Keratinocyte (primary cell): ENCODE measurements at regions not wholly inside any gene's neighbourhood (a gene's known extent, or its start where the extent isn't known, plus 50 kb on each side); places are given as distances from the start of the nearest gene placed in this dataset.

ENCODE experiments used
- EZH2 ChIP-seq: IDR thresholded peaks from one replicate; pipeline ENCODE4 v1.6.1; 2012; ENCODE audit warnings: inconsistent platforms, mild to moderate bottlenecking, low read length, moderate library complexity
- TF ChIP-seq, protein P1 (sequence below), 3 experiments: IDR thresholded peaks in 1 of 3; conservative IDR thresholded peaks in 1 of 3; optimal IDR thresholded peaks in 1 of 3; 2 replicates in 2 of 3; 3 replicates in 1 of 3; pipeline versions ENCODE3 to v1.5.1; 2011; ENCODE audit warnings: low read length in 3 of 3, mild to moderate bottlenecking in 3 of 3, moderate library complexity in 2 of 3, control low read depth in 1 of 3, inconsistent platforms in 1 of 3; ENCODE audit not compliant: insufficient read depth in 2 of 3; ENCODE audit errors: extremely low read depth in 1 of 3

DNA sequence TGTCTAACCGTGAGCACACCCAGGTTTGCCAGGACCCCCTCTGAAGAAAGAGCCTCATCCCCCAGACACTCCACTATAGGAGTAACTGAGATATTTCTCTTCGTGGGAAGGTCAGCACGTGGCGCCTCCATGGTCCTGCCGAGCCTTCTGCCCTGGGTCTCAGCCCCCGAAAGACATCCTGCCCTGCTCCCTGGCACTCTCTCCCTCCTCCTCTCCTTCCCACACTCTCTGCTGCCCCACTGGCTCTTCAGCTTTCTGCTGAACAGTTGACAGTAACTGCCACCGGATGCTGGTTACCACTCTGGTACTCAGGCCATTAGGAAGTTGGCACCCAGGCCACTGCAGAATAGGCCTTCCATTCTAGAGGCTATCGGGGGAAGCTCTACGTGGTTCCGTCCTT, 185.2 kb downstream of the UACA start:
- TF ChIP-seq, protein P1, sequence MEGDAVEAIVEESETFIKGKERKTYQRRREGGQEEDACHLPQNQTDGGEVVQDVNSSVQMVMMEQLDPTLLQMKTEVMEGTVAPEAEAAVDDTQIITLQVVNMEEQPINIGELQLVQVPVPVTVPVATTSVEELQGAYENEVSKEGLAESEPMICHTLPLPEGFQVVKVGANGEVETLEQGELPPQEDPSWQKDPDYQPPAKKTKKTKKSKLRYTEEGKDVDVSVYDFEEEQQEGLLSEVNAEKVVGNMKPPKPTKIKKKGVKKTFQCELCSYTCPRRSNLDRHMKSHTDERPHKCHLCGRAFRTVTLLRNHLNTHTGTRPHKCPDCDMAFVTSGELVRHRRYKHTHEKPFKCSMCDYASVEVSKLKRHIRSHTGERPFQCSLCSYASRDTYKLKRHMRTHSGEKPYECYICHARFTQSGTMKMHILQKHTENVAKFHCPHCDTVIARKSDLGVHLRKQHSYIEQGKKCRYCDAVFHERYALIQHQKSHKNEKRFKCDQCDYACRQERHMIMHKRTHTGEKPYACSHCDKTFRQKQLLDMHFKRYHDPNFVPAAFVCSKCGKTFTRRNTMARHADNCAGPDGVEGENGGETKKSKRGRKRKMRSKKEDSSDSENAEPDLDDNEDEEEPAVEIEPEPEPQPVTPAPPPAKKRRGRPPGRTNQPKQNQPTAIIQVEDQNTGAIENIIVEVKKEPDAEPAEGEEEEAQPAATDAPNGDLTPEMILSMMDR (optimal IDR thresholded peaks at IDR 0.05 in 1 of 3, IDR thresholded peaks at IDR 0.05 in 1 of 3, conservative IDR thresholded peaks at IDR 0.05 in 1 of 3; ENCODE audit: extremely low read depth in 1 of 3, insufficient read depth in 2 of 3, low read length in 3 of 3) = no peak
- TF ChIP-seq EZH2 = no peak
